Cardiac muscle cell (in vitro differentiated cells and primary cell): ENCODE measurements at regions not wholly inside any gene's neighbourhood (a gene's known extent, or its start where the extent isn't known, plus 50 kb on each side); places are given as distances from the start of the nearest gene placed in this dataset.

Experiments used
- DNase-seq, 2 donors: peaks; one replicate each; pipeline versions ENCODE4 v3.0.0 to v3.0.0-alpha.2; 2010 to 2017; ENCODE audit warnings: low read depth in 1 of 2, low spot score in 1 of 2
- H3K27ac ChIP-seq: fragments of 200-600 bp; sonication (generic); 2 replicates; pipeline ENCODE4 v1.5.1; 2016
- H3K27me3 ChIP-seq: fragments of 200-600 bp; sonication (generic); 2 replicates; pipeline ENCODE4 v1.6.0; 2016; ENCODE audit warnings: control low read depth
- H3K36me3 ChIP-seq: fragments of 200-600 bp; sonication (generic); 2 replicates; pipeline ENCODE4 v1.5.1; 2016; ENCODE audit warnings: control low read depth
- H3K4me1 ChIP-seq: fragments of 200-600 bp; sonication (generic); 2 replicates; pipeline ENCODE4 v1.8.1; 2017; ENCODE audit warnings: low read depth, mild to moderate bottlenecking, mixed run types
- H3K4me3 ChIP-seq: fragments of 200-600 bp; sonication (generic); 2 replicates; pipeline ENCODE4 v1.5.1; 2016; ENCODE audit warnings: mild to moderate bottlenecking
- H3K9me3 ChIP-seq: fragments of 200-600 bp; sonication (generic); 2 replicates; pipeline ENCODE4 v1.5.1; 2017; ENCODE audit warnings: low read depth, mild to moderate bottlenecking, control low read depth
- CTCF ChIP-seq: IDR thresholded peaks from 2 replicates; pipeline ENCODE4 v1.5.1; 2012; ENCODE audit warnings: low read depth, mild to moderate bottlenecking, low read length

GRCh38 chr2:209145941-209146681, 277.7 kb upstream of the MAP2 start:
- no peaks in the 10 kb centered on the region for H3K27me3 ChIP-seq
- DNase-seq, result no peak
- no peaks in the 10 kb centered on the region for H3K9me3 ChIP-seq
- H3K4me3 ChIP-seq, result no peak overlapping the region
- no peaks in the 10 kb centered on the region for H3K4me1 ChIP-seq
- no peak overlapping the region for H3K27ac ChIP-seq
- TF ChIP-seq CTCF, result no peak
- no peaks in the 10 kb centered on the region for H3K36me3 ChIP-seq

GRCh38 chr2:209146682-209147320, 277.0 kb upstream of the MAP2 start:
- no peaks in the 10 kb centered on the region for H3K27me3 ChIP-seq
- TF ChIP-seq CTCF, result no peak
- H3K4me3 ChIP-seq, result no peak overlapping the region
- no peak for DNase-seq
- no peaks in the 10 kb centered on the region for H3K36me3 ChIP-seq
- H3K4me1 ChIP-seq, result no peaks in the 10 kb centered on the region
- no peaks in the 10 kb centered on the region for H3K9me3 ChIP-seq
- no peak overlapping the region for H3K27ac ChIP-seq

GRCh38 chr2:209147981-209148380, 275.9 kb upstream of the MAP2 start:
- H3K4me3 ChIP-seq, result no peak overlapping the region
- no peak for DNase-seq
- H3K9me3 ChIP-seq, result no peaks in the 10 kb centered on the region
- TF ChIP-seq CTCF, result no peak
- H3K27me3 ChIP-seq, result no peaks in the 10 kb centered on the region
- no peaks in the 10 kb centered on the region for H3K36me3 ChIP-seq
- peaks cover under 1% of the 10 kb centered on the region for H3K4me1 ChIP-seq
- no peak overlapping the region for H3K27ac ChIP-seq

GRCh38 chr2:209160800-209161588, 262.9 kb upstream of the MAP2 start:
- Histone ChIP-seq H3K27ac (no peak overlapping the region), H3K4me3 (no peak overlapping the region), H3K9me3 (no peaks in the 10 kb centered on the region), H3K36me3 (no peaks in the 10 kb centered on the region), H3K4me1 (no peaks in the 10 kb centered on the region), H3K27me3 (no peaks in the 10 kb centered on the region)
- TF ChIP-seq CTCF, result no peak
- no peak for DNase-seq

GRCh38 chr2:209162129-209162528, 261.7 kb upstream of the MAP2 start:
- no peak for TF ChIP-seq CTCF
- Histone ChIP-seq H3K9me3 (no peaks in the 10 kb centered on the region), H3K4me3 (no peak overlapping the region), H3K27me3 (no peaks in the 10 kb centered on the region), H3K27ac (no peak overlapping the region), H3K36me3 (no peaks in the 10 kb centered on the region), H3K4me1 (no peaks in the 10 kb centered on the region)
- no peak for DNase-seq
